ENCODE measurements at regions not wholly inside any gene's neighbourhood (a gene's known extent, or its start where the extent isn't known, plus 50 kb on each side); places are given as distances from the start of the nearest gene placed in this dataset.

DNA sequence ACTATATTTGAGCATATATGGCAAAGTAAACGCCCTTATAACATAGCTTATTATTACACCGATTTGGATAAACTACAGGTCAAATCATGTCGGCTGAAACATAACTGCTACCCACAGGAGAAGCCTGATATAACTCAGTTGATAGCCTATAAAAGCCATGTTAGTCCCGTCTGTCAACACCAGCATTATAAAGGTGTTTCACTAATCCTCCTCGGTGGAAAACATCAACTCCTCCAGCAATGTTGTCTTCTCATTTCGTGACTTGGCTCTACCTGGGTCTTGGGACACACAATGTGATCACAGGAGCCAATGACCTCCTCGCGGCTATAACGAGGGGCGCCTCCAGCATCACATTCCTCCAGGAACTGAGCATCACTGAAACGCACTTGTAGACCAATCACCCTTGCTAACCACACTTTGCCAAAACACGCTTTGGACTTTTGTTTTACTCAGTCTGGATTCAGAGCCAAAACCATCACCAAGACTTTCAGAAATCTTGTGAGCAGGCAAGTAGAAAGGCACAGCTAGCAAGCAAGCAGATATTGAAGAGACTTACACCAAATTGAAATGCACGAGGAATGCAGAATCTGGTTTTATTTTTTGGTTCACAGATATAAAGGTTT, 269.7 kb upstream of the NFE2L3 start:
- TF ChIP-seq, protein P1, sequence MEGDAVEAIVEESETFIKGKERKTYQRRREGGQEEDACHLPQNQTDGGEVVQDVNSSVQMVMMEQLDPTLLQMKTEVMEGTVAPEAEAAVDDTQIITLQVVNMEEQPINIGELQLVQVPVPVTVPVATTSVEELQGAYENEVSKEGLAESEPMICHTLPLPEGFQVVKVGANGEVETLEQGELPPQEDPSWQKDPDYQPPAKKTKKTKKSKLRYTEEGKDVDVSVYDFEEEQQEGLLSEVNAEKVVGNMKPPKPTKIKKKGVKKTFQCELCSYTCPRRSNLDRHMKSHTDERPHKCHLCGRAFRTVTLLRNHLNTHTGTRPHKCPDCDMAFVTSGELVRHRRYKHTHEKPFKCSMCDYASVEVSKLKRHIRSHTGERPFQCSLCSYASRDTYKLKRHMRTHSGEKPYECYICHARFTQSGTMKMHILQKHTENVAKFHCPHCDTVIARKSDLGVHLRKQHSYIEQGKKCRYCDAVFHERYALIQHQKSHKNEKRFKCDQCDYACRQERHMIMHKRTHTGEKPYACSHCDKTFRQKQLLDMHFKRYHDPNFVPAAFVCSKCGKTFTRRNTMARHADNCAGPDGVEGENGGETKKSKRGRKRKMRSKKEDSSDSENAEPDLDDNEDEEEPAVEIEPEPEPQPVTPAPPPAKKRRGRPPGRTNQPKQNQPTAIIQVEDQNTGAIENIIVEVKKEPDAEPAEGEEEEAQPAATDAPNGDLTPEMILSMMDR (IDR thresholded peaks at IDR 0.05), result no peak
- no peak for TF ChIP-seq EP300 (IDR thresholded peaks at IDR 0.05)
- no peak for TF ChIP-seq POLR2A (IDR thresholded peaks at IDR 0.05)
